ENCODE measurements at regions not wholly inside any gene's neighbourhood (a gene's known extent, or its start where the extent isn't known, plus 50 kb on each side); places are given as distances from the start of the nearest gene placed in this dataset.

- TF ChIP-seq CTCF (conservative IDR thresholded peaks at IDR 0.05; ENCODE audit: low read depth, low read length) (no peak), EZH2 (IDR thresholded peaks at IDR 0.05; ENCODE audit: low read length, unreplicated experiment) (no peak), EZH2phosphoT487 (IDR thresholded peaks at IDR 0.05; ENCODE audit: borderline replicate concordance, low read length) (no peak)
Measured at GRCh38 chr4:1489639-1489995, 83.4 kb upstream of the NKX1-1 start.

Data from PC-3 (cell line).